ENCODE measurements at regions not wholly inside any gene's neighbourhood (a gene's known extent, or its start where the extent isn't known, plus 50 kb on each side); places are given as distances from the start of the nearest gene placed in this dataset.

- FAIRE-seq: no peak
Measured at GRCh38 chr21:14716761-14717396, 170.8 kb upstream of the SAMSN1 start.

- no peak for FAIRE-seq
Measured at GRCh38 chr21:14713109-14713508, 167.0 kb upstream of the SAMSN1 start.

- no peak for FAIRE-seq
Measured at GRCh38 chr21:14712121-14712715, 166.1 kb upstream of the SAMSN1 start.

- FAIRE-seq: no peak
Measured at GRCh38 chr21:14711287-14711686, 165.2 kb upstream of the SAMSN1 start.

- no peak for FAIRE-seq
Measured at GRCh38 chr21:14707511-14708020, 161.5 kb upstream of the SAMSN1 start.

GRCh38 chr21:14706712-14707510 lies 160.8 kb upstream of the SAMSN1 start:
- FAIRE-seq: no peak

- FAIRE-seq: no peak
Measured at GRCh38 chr21:14699433-14700407, 153.6 kb upstream of the SAMSN1 start.

- no peak for FAIRE-seq
Measured at GRCh38 chr21:14697769-14698168, 151.7 kb upstream of the SAMSN1 start.

GRCh38 chr21:14694817-14695216 lies 148.7 kb upstream of the SAMSN1 start:
- no peak for FAIRE-seq

- FAIRE-seq: no peak
Measured at GRCh38 chr21:14693997-14694396, 147.9 kb upstream of the SAMSN1 start.

GRCh38 chr21:14691914-14692313 lies 145.8 kb upstream of the SAMSN1 start:
- FAIRE-seq: no peak

GRCh38 chr21:14690886-14691285 lies 144.8 kb upstream of the SAMSN1 start:
- no peak for FAIRE-seq

GRCh38 chr21:14688936-14689335 lies 142.8 kb upstream of the SAMSN1 start:
- no peak for FAIRE-seq

GRCh38 chr21:14688412-14688811 lies 142.3 kb upstream of the SAMSN1 start:
- no peak for FAIRE-seq

- FAIRE-seq: no peak
Measured at GRCh38 chr21:14687268-14687625, 141.1 kb upstream of the SAMSN1 start.

- no peak for FAIRE-seq
Measured at GRCh38 chr21:14686466-14687267, 140.6 kb upstream of the SAMSN1 start.

GRCh38 chr21:14685568-14685967 lies 139.5 kb upstream of the SAMSN1 start:
- no peak for FAIRE-seq

- FAIRE-seq: no peak
Measured at GRCh38 chr21:14684071-14684470, 138.0 kb upstream of the SAMSN1 start.

- no peak for FAIRE-seq
Measured at GRCh38 chr21:14683063-14683462, 136.9 kb upstream of the SAMSN1 start.

- FAIRE-seq: no peak
Measured at GRCh38 chr21:14678973-14679574, 133.0 kb upstream of the SAMSN1 start.

- no peak for FAIRE-seq
Measured at GRCh38 chr21:14677639-14678179, 131.6 kb upstream of the SAMSN1 start.

All from TTC549 (cell line).